A549 (cell line): ENCODE measurements at regions not wholly inside any gene's neighbourhood (a gene's known extent, or its start where the extent isn't known, plus 50 kb on each side); places are given as distances from the start of the nearest gene placed in this dataset.

Source experiments
- ATAC-seq, 2 experiments: fragments of 200-7000 bp in 1 of 2; fragments of >200 bp in 1 of 2; cut with Nextera tagmentation in 1 of 2; cut with Tn5 transposase in 1 of 2; 3 replicates each; pipeline versions ENCODE4 v1.8.0 to v1.9.1; 2018 to 2020; ENCODE audit warnings: mild to moderate bottlenecking in 1 of 2, moderate library complexity in 1 of 2
- CTCF ChIA-PET: fragments of 300-600 bp; sonication (Branson Sonifier 250); formaldehyde crosslinking; extraction: SDS; loops from one replicate; lab custom pipeline; 2021; ENCODE audit warnings: antibody characterized with exemption, inconsistent platforms; lab: Yijun Ruan, JAX
- POLR2A ChIA-PET: fragments of 350-600 bp; formaldehyde crosslinking; extraction: SDS; loops from one replicate; lab custom pipeline; 2021; ENCODE audit warnings: antibody characterized with exemption, inconsistent platforms; lab: Yijun Ruan, JAX
- DNase-seq, 2 experiments: peaks; one replicate each; pipeline versions ENCODE4 v3.0.0 to v3.0.0-alpha.2; 2011 to 2016; ENCODE audit warnings: low read depth in 1 of 2, low spot score in 1 of 2
- FAIRE-seq: peaks from 2 replicates; lab custom pipeline; 2011; peaks lifted over from hg19 to GRCh38; lab: Jason Lieb, UNC
- H3K27ac ChIP-seq, 2 experiments: fragments of >200 bp; sonication (Bioruptor Twin); formaldehyde crosslinking; 3 replicates each; pipeline ENCODE4 v1.5.1; 2016 to 2017
- H3K4me1 ChIP-seq: fragments of >200 bp; sonication (Bioruptor Twin); formaldehyde crosslinking; 3 replicates; pipeline ENCODE4 v1.6.1; 2016
- H3K4me2 ChIP-seq: fragments of >200 bp; sonication (Bioruptor Twin); formaldehyde crosslinking; 3 replicates; pipeline ENCODE4 v1.6.1; 2016
- H3K4me3 ChIP-seq: fragments of >200 bp; sonication (Bioruptor Twin); formaldehyde crosslinking; 3 replicates; pipeline ENCODE4 v1.5.1; 2016
- H3K9me3 ChIP-seq: fragments of >200 bp; sonication (Bioruptor Twin); formaldehyde crosslinking; 3 replicates; pipeline ENCODE4 v1.6.1; 2016
- CBX2 ChIP-seq: fragments of 200-600 bp; sonication (generic); IDR thresholded peaks from 2 replicates; pipeline ENCODE4 v1.6.1; 2016; ENCODE audit warnings: low read depth, mild to moderate bottlenecking, borderline replicate concordance
- CEBPB ChIP-seq, 2 experiments: fragments of >200 bp in 1 of 2; sonication (Bioruptor Twin) in 1 of 2; formaldehyde crosslinking in 1 of 2; IDR thresholded peaks; 2 replicates each; pipeline ENCODE4 v1.6.1; 2012 to 2016
- CHD2 ChIP-seq: fragments of 150-350 bp; IDR thresholded peaks from 2 replicates; pipeline ENCODE4 v1.6.1; 2014; ENCODE audit warnings: low read length; ENCODE audit not compliant: partially characterized antibody
- EHMT2 ChIP-seq: fragments of 200-600 bp; sonication (generic); IDR thresholded peaks from 2 replicates; pipeline ENCODE4 v1.6.1; 2016; ENCODE audit warnings: antibody characterized with exemption, low read depth, mild to moderate bottlenecking, moderate library complexity
- EP300 ChIP-seq, 2 experiments: fragments of >200 bp; sonication (Bioruptor Twin); formaldehyde crosslinking; IDR thresholded peaks; 2 replicates in 1 of 2; 3 replicates in 1 of 2; pipeline ENCODE4 v1.6.1; 2016 to 2017
- HDAC2 ChIP-seq: fragments of 200-600 bp; sonication (generic); IDR thresholded peaks from 2 replicates; pipeline ENCODE4 v1.6.1; 2016
- JUN ChIP-seq, 2 experiments: fragments of >200 bp; sonication (Bioruptor Twin); formaldehyde crosslinking; IDR thresholded peaks; 2 replicates in 1 of 2; 3 replicates in 1 of 2; pipeline ENCODE4 v1.6.1; 2016 to 2017
- JUNB ChIP-seq: fragments of >200 bp; sonication (Bioruptor Twin); formaldehyde crosslinking; IDR thresholded peaks from 2 replicates; pipeline ENCODE4 v1.6.1; 2016
- KDM1A ChIP-seq: fragments of 200-600 bp; sonication (generic); IDR thresholded peaks from 2 replicates; pipeline ENCODE4 v1.6.1; 2016; ENCODE audit warnings: low read depth, mild to moderate bottlenecking
- MYC ChIP-seq: IDR thresholded peaks from 2 replicates; pipeline ENCODE4 v1.6.1; 2012; ENCODE audit warnings: mild to moderate bottlenecking, inconsistent platforms, low read length, improper control_type of control experiment, borderline replicate concordance
- NFE2L2 ChIP-seq: fragments of 150-350 bp; conservative IDR thresholded peaks from 2 replicates; pipeline ENCODE4 v1.6.1; 2014; ENCODE audit warnings: low read length
- NPAS2 ChIP-seq: fragments of 250-450 bp; sonication (Bioruptor Pico); IDR thresholded peaks from 2 replicates; pipeline ENCODE4 v1.8.0; 2022; ENCODE audit warnings: mild to moderate bottlenecking, moderate library complexity, borderline replicate concordance
- PHF8 ChIP-seq: fragments of 200-600 bp; sonication (generic); IDR thresholded peaks from 2 replicates; pipeline ENCODE4 v1.6.1; 2016; ENCODE audit warnings: low read depth, mild to moderate bottlenecking, antibody characterized with exemption, moderate library complexity, borderline replicate concordance
- POLR2A ChIP-seq: IDR thresholded peaks from 2 replicates; pipeline ENCODE4 v1.6.1; 2012; ENCODE audit warnings: mild to moderate bottlenecking, low read length
- POLR2AphosphoS2 ChIP-seq: conservative IDR thresholded peaks from 2 replicates; pipeline ENCODE4 v1.6.1; 2012; ENCODE audit warnings: low read length, improper control_type of control experiment, inconsistent platforms
- RCOR1 ChIP-seq: fragments of 150-350 bp; IDR thresholded peaks from 2 replicates; pipeline ENCODE4 v1.6.1; 2014; ENCODE audit warnings: antibody characterized with exemption, low read length, low read depth
- ZC3H11A ChIP-seq: fragments of 450-650 bp; IDR thresholded peaks from 2 replicates; pipeline ENCODE4 v1.6.1; 2014; ENCODE audit warnings: antibody characterized with exemption, mild to moderate bottlenecking
- WGBS: methylation state at CpG from one replicate; pipeline ENCODE4 v1.1.6; 2017; ENCODE audit errors: missing lambda C conversion rate; 5-methylcytosine and 5-hydroxymethylcytosine counted together
- TF ChIP-seq, protein P1 (sequence below): fragments of >200 bp; sonication (Bioruptor Twin); formaldehyde crosslinking; IDR thresholded peaks from 3 replicates; pipeline ENCODE4 v1.6.1; 2016
- TF ChIP-seq, protein P2 (sequence below): fragments of 250-450 bp; sonication (Bioruptor Pico); IDR thresholded peaks from 2 replicates; pipeline ENCODE4 v1.5.0; 2021; ENCODE audit warnings: mild to moderate bottlenecking, moderate library complexity, borderline replicate concordance
- TF ChIP-seq, protein P3 (sequence below): fragments of 450-650 bp; IDR thresholded peaks from 2 replicates; pipeline ENCODE4 v1.6.1; 2014; ENCODE audit warnings: antibody characterized with exemption

DNA sequence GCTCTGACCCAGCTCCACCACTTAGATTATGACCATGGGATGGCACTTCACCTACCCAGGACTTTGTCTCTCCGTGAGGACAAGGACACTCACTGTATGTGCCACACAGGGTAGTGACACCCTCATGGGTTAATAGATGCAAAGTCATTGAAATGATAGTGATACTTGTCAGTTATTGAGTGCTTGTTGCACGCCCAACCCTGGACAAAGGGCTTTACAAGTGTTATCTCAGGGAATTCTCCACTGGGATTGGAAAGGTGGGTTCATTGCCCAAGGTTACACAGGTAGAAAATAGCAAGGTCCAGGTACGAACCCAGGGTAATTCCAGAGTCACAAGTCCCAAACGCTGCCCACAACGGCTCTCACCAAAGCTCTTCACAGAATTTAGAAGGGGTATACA lies 158.2 kb downstream of the TRIM29 start:
- ATAC-seq (no peak), FAIRE-seq (no peak), DNase-seq (no peak)
- Histone ChIP-seq H3K4me1 (no peaks in the 10 kb centered on the region), H3K27ac (no peak overlapping the region), H3K9me3 (no peaks in the 10 kb centered on the region), H3K4me3 (no peak overlapping the region), H3K4me2 (no peak overlapping the region)
- ChIA-PET CTCF (no interaction called here), POLR2A (no interaction called here)
- 8% methylated on average over 3 of the region's 5 CpGs for WGBS
- TF ChIP-seq NPAS2 (CRISPR knock-in tag) (no peak), CBX2 (no peak), CHD2 (no peak), RCOR1 (no peak), ZC3H11A (no peak), JUN (IDR thresholded peaks at IDR 0.05) (no peak), POLR2A (no peak), EHMT2 (no peak)
- TF ChIP-seq, protein P1, sequence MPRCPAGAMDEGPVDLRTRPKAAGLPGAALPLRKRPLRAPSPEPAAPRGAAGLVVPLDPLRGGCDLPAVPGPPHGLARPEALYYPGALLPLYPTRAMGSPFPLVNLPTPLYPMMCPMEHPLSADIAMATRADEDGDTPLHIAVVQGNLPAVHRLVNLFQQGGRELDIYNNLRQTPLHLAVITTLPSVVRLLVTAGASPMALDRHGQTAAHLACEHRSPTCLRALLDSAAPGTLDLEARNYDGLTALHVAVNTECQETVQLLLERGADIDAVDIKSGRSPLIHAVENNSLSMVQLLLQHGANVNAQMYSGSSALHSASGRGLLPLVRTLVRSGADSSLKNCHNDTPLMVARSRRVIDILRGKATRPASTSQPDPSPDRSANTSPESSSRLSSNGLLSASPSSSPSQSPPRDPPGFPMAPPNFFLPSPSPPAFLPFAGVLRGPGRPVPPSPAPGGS, result no peak

DNA sequence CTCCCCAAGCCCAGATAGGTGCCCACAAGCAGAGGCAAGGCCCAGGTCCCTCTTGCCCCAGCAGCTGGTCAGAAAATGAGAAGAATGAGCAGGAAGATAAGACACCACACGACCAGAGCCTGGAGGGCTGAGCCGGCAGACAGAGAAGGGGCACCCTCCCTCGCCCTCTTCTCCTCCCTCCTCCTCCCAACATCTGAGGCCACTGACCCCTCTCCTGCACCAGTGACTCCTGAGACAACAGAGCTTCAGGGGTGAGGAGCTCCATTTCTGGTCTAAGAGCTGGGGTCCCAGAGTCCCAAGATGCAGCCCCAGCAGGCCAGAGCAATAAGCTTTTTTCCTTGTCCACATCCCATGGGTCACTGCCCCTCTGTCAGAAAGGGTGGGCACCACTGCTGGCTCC lies 159.2 kb downstream of the TRIM29 start:
- TF ChIP-seq CBX2 (no peak), NPAS2 (CRISPR knock-in tag) (no peak), JUNB (no peak), POLR2AphosphoS2 (no peak), JUN (IDR thresholded peaks at IDR 0.05) (no peak), MYC (no peak), PHF8 (no peak), EHMT2 (no peak)
- TF ChIP-seq, protein P2, sequence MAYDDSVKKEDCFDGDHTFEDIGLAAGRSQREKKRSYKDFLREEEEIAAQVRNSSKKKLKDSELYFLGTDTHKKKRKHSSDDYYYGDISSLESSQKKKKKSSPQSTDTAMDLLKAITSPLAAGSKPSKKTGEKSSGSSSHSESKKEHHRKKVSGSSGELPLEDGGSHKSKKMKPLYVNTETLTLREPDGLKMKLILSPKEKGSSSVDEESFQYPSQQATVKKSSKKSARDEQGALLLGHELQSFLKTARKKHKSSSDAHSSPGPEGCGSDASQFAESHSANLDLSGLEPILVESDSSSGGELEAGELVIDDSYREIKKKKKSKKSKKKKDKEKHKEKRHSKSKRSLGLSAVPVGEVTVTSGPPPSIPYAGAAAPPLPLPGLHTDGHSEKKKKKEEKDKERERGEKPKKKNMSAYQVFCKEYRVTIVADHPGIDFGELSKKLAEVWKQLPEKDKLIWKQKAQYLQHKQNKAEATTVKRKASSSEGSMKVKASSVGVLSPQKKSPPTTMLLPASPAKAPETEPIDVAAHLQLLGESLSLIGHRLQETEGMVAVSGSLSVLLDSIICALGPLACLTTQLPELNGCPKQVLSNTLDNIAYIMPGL (CRISPR knock-in tag), result no peak
- TF ChIP-seq, protein P3, sequence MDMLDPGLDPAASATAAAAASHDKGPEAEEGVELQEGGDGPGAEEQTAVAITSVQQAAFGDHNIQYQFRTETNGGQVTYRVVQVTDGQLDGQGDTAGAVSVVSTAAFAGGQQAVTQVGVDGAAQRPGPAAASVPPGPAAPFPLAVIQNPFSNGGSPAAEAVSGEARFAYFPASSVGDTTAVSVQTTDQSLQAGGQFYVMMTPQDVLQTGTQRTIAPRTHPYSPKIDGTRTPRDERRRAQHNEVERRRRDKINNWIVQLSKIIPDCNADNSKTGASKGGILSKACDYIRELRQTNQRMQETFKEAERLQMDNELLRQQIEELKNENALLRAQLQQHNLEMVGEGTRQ, result no peak
- DNase-seq (no peak), ATAC-seq (no peak), FAIRE-seq (no peak)
- Histone ChIP-seq H3K27ac (no peak overlapping the region), H3K9me3 (no peaks in the 10 kb centered on the region), H3K4me1 (no peaks in the 10 kb centered on the region), H3K4me3 (no peak overlapping the region), H3K4me2 (no peak overlapping the region)
- POLR2A ChIA-PET, result no interaction called here
- CTCF ChIA-PET, result no interaction called here
- 38% methylated on average over 3 of the region's 3 CpGs for WGBS

DNA sequence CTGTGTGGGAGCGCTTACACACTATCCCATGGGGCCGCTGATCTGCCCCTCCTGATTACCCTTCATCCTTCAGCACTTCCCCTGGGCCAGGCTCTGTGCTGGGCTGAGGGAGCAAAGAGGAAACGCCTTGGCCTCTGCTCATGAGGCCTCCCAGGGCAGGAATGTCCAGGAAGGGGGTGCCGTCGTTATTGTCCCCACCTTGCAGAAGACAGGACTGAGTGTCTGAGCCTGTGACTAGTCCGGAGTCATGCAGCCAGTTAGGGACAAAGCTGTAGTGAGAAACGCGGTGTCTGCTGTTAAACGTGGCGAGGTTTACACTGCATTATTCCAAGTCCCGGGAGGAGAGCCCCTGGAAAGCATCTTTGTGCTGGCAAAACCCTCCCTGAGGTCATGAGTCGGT lies 160.0 kb downstream of the TRIM29 start:
- H3K9me3 ChIP-seq, result no peaks in the 10 kb centered on the region
- H3K4me3 ChIP-seq, result no peak overlapping the region
- DNase-seq, result no peak
- no peak overlapping the region for H3K4me2 ChIP-seq
- H3K27ac ChIP-seq, result no peak overlapping the region
- FAIRE-seq, result no peak
- H3K4me1 ChIP-seq, result no peaks in the 10 kb centered on the region
- POLR2A ChIA-PET, result no interaction called here
- CTCF ChIA-PET, result no interaction called here
- WGBS, result 35% methylated on average over 12 of the region's 12 CpGs
- ATAC-seq, result no peak
- TF ChIP-seq CEBPB (IDR thresholded peaks at IDR 0.05), result no peak
- TF ChIP-seq, protein P3, result no peak

DNA sequence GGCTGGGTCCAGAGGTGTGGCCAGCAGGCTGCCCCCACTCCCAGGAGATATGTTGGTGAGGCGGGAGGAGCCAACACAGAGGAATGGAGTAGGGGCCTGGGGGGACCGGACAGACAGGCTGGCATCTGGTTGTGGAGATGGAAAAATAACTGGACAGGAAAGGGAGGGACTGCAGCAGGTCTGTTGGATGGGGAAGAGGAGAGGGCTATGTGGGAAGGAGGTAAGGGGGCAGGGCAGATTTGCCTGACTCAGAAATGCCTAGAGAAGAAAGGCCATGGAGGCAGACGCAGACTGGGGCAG lies 160.4 kb downstream of the TRIM29 start:
- TF ChIP-seq, protein P3, result no peak
- TF ChIP-seq NFE2L2 (no peak), CEBPB (IDR thresholded peaks at IDR 0.05) (no peak), HDAC2 (no peak), KDM1A (no peak), EP300 (IDR thresholded peaks at IDR 0.05) (no peak), EHMT2 (no peak)
- TF ChIP-seq, protein P2 (CRISPR knock-in tag), result no peak
- TF ChIP-seq, all 56 proteins: peak for 0
- FAIRE-seq (no peak), ATAC-seq (no peak), DNase-seq (no peak)
- 47% methylated on average over 3 of the region's 3 CpGs for WGBS
- ChIA-PET CTCF (no interaction called here), POLR2A (no interaction called here)
- Histone ChIP-seq H3K4me3 (no peak overlapping the region), H3K27ac (no peak overlapping the region), H3K9me3 (no peaks in the 10 kb centered on the region), H3K4me2 (no peak overlapping the region), H3K4me1 (no peaks in the 10 kb centered on the region)
